Progenitor cell of endocrine pancreas (in vitro differentiated cells): ENCODE measurements at regions not wholly inside any gene's neighbourhood (a gene's known extent, or its start where the extent isn't known, plus 50 kb on each side); places are given as distances from the start of the nearest gene placed in this dataset.

Experiments used
- DNase-seq: peaks from one replicate; pipeline ENCODE4 v3.0.0; 2021; ENCODE audit warnings: low spot score; ENCODE audit not compliant: unreplicated experiment
- H3K27ac Mint-ChIP-seq: 2 replicates; pipeline ENCODE4 v1.8.0; 2021; ENCODE audit warnings: mild to moderate bottlenecking, moderate library complexity, mixed read lengths
- H3K27me3 Mint-ChIP-seq: 2 replicates; pipeline ENCODE4 v1.8.0; 2021; ENCODE audit warnings: mixed read lengths
- H3K36me3 Mint-ChIP-seq: 2 replicates; pipeline ENCODE4 v1.8.0; 2022; ENCODE audit warnings: mixed read lengths; ENCODE audit not compliant: insufficient read depth
- H3K4me1 Mint-ChIP-seq: 2 replicates; pipeline ENCODE4 v1.8.0; 2021; ENCODE audit warnings: low read depth, mixed read lengths
- H3K4me3 Mint-ChIP-seq: 2 replicates; pipeline ENCODE4 v1.8.0; 2021; ENCODE audit warnings: low read depth, mild to moderate bottlenecking, moderate library complexity, mixed read lengths
- H3K9me3 Mint-ChIP-seq: 2 replicates; pipeline ENCODE4 v1.8.0; 2021; ENCODE audit warnings: low read depth, mixed read lengths
- CTCF ChIP-seq: fragments of 200-600 bp; sonication (generic); IDR thresholded peaks from one replicate; pipeline ENCODE4 v1.5.0; 2021; ENCODE audit warnings: antibody characterized with exemption, mild to moderate bottlenecking; ENCODE audit not compliant: unreplicated experiment

DNA sequence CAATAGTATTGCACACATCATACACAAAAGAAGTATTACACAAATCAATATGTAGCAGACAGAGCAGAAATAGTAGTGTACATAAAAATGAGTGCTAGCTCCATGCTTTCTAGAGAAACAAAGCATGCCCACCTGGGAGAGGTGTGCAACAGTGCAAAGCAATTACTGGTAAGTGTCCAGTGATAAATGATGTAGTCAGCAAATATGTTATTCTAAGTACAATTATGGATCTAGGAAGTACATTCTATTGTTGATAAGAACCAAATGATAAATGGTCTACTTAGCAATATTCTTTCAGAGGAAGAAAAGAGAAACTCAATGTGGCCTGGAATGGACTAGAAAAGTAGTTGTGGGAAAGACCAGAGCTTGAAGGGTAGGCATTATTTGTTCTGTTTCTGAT, 188.6 kb downstream of the HINT1 start:
- Mint-ChIP-seq H3K27me3 (no peaks in the 10 kb centered on the region), H3K9me3 (no peaks in the 10 kb centered on the region), H3K36me3 (no peaks in the 10 kb centered on the region), H3K27ac (no peak overlapping the region), H3K4me3 (no peak overlapping the region), H3K4me1 (peaks cover 15% of the 10 kb centered on the region)
- TF ChIP-seq CTCF = no peak
- no peak for DNase-seq

DNA sequence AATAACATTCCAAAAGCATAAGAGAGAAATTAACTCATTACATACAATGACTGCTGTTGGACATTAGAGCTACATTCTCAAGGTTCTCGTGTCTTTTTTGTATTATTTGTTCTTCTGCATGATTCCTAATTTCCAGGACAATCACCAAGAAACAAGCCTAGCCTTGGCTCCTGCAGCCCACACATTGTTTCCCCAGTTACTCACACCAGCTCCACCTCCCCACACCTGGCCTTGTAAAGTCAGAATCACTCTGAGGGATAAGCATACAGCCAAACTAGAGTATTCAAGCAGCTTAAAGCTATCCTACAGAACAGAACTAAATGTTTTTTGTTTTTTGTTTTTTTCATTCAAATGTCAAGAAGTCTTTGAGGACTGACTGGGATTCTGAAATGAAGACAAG, 189.2 kb downstream of the HINT1 start:
- H3K36me3 Mint-ChIP-seq = no peaks in the 10 kb centered on the region
- no peak for DNase-seq
- H3K27me3 Mint-ChIP-seq = no peaks in the 10 kb centered on the region
- peak overlapping the region; percentile 6 for H3K27ac Mint-ChIP-seq
- no peak overlapping the region for H3K4me3 Mint-ChIP-seq
- no peaks in the 10 kb centered on the region for H3K9me3 Mint-ChIP-seq
- TF ChIP-seq CTCF = no peak
- peaks cover 15% of the 10 kb centered on the region for H3K4me1 Mint-ChIP-seq

GRCh38 chr5:130975299-130975698, 189.8 kb downstream of the HINT1 start:
- no peak for TF ChIP-seq CTCF
- Mint-ChIP-seq H3K9me3 (no peaks in the 10 kb centered on the region), H3K4me1 (peaks cover 15% of the 10 kb centered on the region), H3K4me3 (no peak overlapping the region), H3K36me3 (no peaks in the 10 kb centered on the region), H3K27ac (no peak overlapping the region), H3K27me3 (no peaks in the 10 kb centered on the region)
- DNase-seq = no peak

- Mint-ChIP-seq H3K9me3 (no peaks in the 10 kb centered on the region), H3K27me3 (no peaks in the 10 kb centered on the region), H3K4me3 (no peak overlapping the region), H3K27ac (no peak overlapping the region), H3K4me1 (peaks cover 15% of the 10 kb centered on the region), H3K36me3 (no peaks in the 10 kb centered on the region)
- DNase-seq = no peak
- TF ChIP-seq CTCF = no peak
Measured at GRCh38 chr5:130974021-130974683, 190.9 kb downstream of the HINT1 start.

DNA sequence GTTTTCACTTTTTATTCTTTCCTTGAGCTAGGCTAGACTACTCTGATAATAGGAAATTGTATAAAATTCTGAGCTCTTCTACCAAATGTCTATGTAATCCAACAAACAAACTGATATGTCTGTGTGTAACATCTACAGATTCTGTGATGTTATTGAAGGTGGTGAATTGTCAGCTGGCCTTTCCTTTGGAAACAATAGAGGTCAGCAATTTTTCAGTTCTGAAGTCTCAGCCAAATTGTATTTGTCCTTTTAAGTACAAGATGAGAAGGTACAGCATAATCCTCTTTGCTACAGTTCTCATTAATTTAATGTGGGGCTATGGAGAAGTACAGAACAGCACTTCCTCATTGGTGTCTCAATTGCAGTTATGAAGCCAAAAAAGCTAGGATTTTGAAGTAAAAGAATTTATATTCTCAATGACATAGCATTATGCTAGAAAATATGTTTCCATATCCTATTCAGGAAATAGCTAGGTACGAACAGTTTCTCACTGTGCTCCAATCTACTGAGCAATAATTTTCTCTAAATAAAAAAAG, 198.0 kb downstream of the HINT1 start:
- DNase-seq = no peak
- H3K36me3 Mint-ChIP-seq = peaks cover 1% of the 10 kb centered on the region
- no peak overlapping the region for H3K4me3 Mint-ChIP-seq
- no peak for TF ChIP-seq CTCF
- H3K27ac Mint-ChIP-seq = no peak overlapping the region
- peaks cover 7% of the 10 kb centered on the region for H3K9me3 Mint-ChIP-seq
- H3K4me1 Mint-ChIP-seq = no peaks in the 10 kb centered on the region
- no peaks in the 10 kb centered on the region for H3K27me3 Mint-ChIP-seq
